CD8-positive, alpha-beta memory T cell (primary cell): ENCODE measurements at regions not wholly inside any gene's neighbourhood (a gene's known extent, or its start where the extent isn't known, plus 50 kb on each side); places are given as distances from the start of the nearest gene placed in this dataset.
A peak's percentile ranks its signal among the peaks of the same experiment; 100 is the strongest.

Source experiments
- CTCF ChIA-PET: fragments of 350-600 bp; sonication (Branson Sonifier 250); formaldehyde crosslinking; loops from one replicate; lab custom pipeline; 2021; ENCODE audit warnings: antibody characterized with exemption; lab: Charles Lee
- POLR2A ChIA-PET: fragments of 350-600 bp; sonication (Branson Sonifier 250); formaldehyde crosslinking; loops from one replicate; lab custom pipeline; 2021; ENCODE audit warnings: antibody characterized with exemption; lab: Charles Lee
- DNase-seq, 5 donors: peaks; one replicate each; pipeline versions ENCODE4 v3.0.0 to v3.0.0-alpha.2; 2020 to 2022; ENCODE audit warnings: mixed read lengths in 1 of 5
- H3K27ac ChIP-seq: one replicate; pipeline ENCODE4 v1.7.0; 2013; ENCODE audit warnings: low read depth, mild to moderate bottlenecking, low read length, moderate library complexity
- H3K27me3 ChIP-seq: 2 replicates; pipeline ENCODE4 v1.7.0; 2013; ENCODE audit warnings: low read length, mild to moderate bottlenecking; ENCODE audit not compliant: insufficient read depth, poor library complexity, severe bottlenecking
- H3K36me3 ChIP-seq: 2 replicates; pipeline ENCODE4 v1.7.0; 2013; ENCODE audit warnings: mild to moderate bottlenecking, low read length, moderate library complexity; ENCODE audit not compliant: insufficient read depth
- H3K4me1 ChIP-seq: 2 replicates; pipeline ENCODE4 v1.7.0; 2013; ENCODE audit warnings: mild to moderate bottlenecking, low read length, moderate library complexity; ENCODE audit not compliant: insufficient read depth
- H3K4me3 ChIP-seq: 2 replicates; pipeline ENCODE4 v1.7.0; 2013; ENCODE audit warnings: mild to moderate bottlenecking, low read length
- H3K9me3 ChIP-seq: 2 replicates; pipeline ENCODE4 v1.7.0; 2013; ENCODE audit warnings: mild to moderate bottlenecking, low read length
- H3K27ac Mint-ChIP-seq, 8 donors: one replicate each; pipeline ENCODE4 v1.8.0; 2020 to 2021; ENCODE audit warnings: mixed read lengths in 8 of 8, mild to moderate bottlenecking in 6 of 8, inconsistent platforms in 3 of 8, moderate library complexity in 3 of 8
- H3K27me3 Mint-ChIP-seq, 2 donors: one replicate each; pipeline ENCODE4 v1.8.0; 2020 to 2021; ENCODE audit warnings: mixed read lengths in 2 of 2, mild to moderate bottlenecking in 1 of 2, moderate library complexity in 1 of 2
- H3K36me3 Mint-ChIP-seq, 3 donors: one replicate each; pipeline ENCODE4 v1.8.0; 2020 to 2021; ENCODE audit warnings: mixed read lengths in 3 of 3, inconsistent platforms in 1 of 3, mild to moderate bottlenecking in 1 of 3
- H3K4me1 Mint-ChIP-seq, 3 donors: one replicate each; pipeline ENCODE4 v1.8.0; 2020 to 2021; ENCODE audit warnings: mixed read lengths in 3 of 3, inconsistent platforms in 1 of 3, mild to moderate bottlenecking in 1 of 3
- H3K4me3 Mint-ChIP-seq, 7 donors: one replicate each; pipeline ENCODE4 v1.8.0; 2020 to 2021; ENCODE audit warnings: mixed read lengths in 7 of 7, mild to moderate bottlenecking in 6 of 7, moderate library complexity in 4 of 7, inconsistent platforms in 2 of 7
- H3K9me3 Mint-ChIP-seq, 5 donors: one replicate each; pipeline ENCODE4 v1.8.0; 2020 to 2022; ENCODE audit warnings: mixed read lengths in 5 of 5, mild to moderate bottlenecking in 3 of 5, moderate library complexity in 2 of 5, inconsistent platforms in 1 of 5

GRCh38 chr10:8326396-8327139 lies 272.1 kb downstream of the GATA3 start:
- Mint-ChIP-seq H3K4me3 (peak overlapping the region in 5 of 7 donors; percentile 1 to 59 (median 24)), H3K27me3 (no peaks in the 10 kb centered on the region), H3K27ac (peak overlapping the region in 5 of 8 donors; percentile 5 to 83 (median 38)), H3K4me1 (peaks cover 19 to 43% (median 20%) of the 10 kb centered on the region in 3 donors), H3K9me3 (no peaks in the 10 kb centered on the region), H3K36me3 (peaks cover 0 to 3% (median 0%) of the 10 kb centered on the region in 3 donors)
- Histone ChIP-seq H3K4me1 (peaks cover 8% of the 10 kb centered on the region), H3K9me3 (no peaks in the 10 kb centered on the region), H3K4me3 (no peak overlapping the region), H3K27ac (no peak overlapping the region), H3K27me3 (no peaks in the 10 kb centered on the region), H3K36me3 (no peaks in the 10 kb centered on the region)
- CTCF ChIA-PET = no interaction called here
- POLR2A ChIA-PET = no interaction called here
- DNase-seq = no peak

DNA sequence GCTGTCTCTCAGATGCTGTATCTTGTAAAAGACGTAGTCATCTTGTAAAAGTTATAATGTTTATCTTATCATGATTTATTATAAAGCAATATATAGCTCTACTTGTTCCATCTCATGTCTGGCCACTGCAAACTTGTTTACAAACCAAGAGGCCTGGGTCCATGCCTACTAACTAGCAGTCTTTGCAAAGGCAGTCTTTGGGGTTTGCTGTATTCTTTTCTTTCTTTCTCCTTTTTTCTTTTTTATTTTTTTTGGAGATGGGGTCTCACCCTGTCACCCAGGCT lies 272.6 kb downstream of the GATA3 start:
- no peak overlapping the region for H3K4me3 Mint-ChIP-seq
- H3K9me3 ChIP-seq = no peaks in the 10 kb centered on the region
- CTCF ChIA-PET = no interaction called here
- peaks cover 0 to 3% (median 2%) of the 10 kb centered on the region in 3 donors for H3K36me3 Mint-ChIP-seq
- peaks cover 23 to 48% (median 25%) of the 10 kb centered on the region in 3 donors for H3K4me1 Mint-ChIP-seq
- H3K4me1 ChIP-seq = peaks cover 12% of the 10 kb centered on the region
- POLR2A ChIA-PET = no interaction called here
- DNase-seq = no peak
- H3K27me3 ChIP-seq = no peaks in the 10 kb centered on the region
- no peak overlapping the region for H3K27ac ChIP-seq
- peaks cover 0 to 2% (median 0%) of the 10 kb centered on the region in 5 donors for H3K9me3 Mint-ChIP-seq
- no peak overlapping the region for H3K27ac Mint-ChIP-seq
- H3K4me3 ChIP-seq = no peak overlapping the region
- H3K27me3 Mint-ChIP-seq = peaks cover 0 to 3% of the 10 kb centered on the region in 2 donors
- no peaks in the 10 kb centered on the region for H3K36me3 ChIP-seq

GRCh38 chr10:8331387-8331786 lies 276.9 kb downstream of the GATA3 start:
- H3K27ac ChIP-seq = peak overlapping the region; percentile 94
- no peaks in the 10 kb centered on the region for H3K9me3 ChIP-seq
- peak; percentile 15 to 68 (median 56) for DNase-seq
- peak overlapping the region; percentile 58 to 100 (median 96) for H3K27ac Mint-ChIP-seq
- H3K36me3 ChIP-seq = no peaks in the 10 kb centered on the region
- H3K4me1 Mint-ChIP-seq = peaks cover 41 to 66% (median 55%) of the 10 kb centered on the region in 3 donors
- ChIA-PET POLR2A (interaction anchor here (0.7 to 2.1 kb wide), 7 partner anchors 71 to 282 kb away, joined by 3 to 25 read pairs (median 5); no protein-coding TSS in a partner anchor), CTCF (interaction anchor here (1.1 to 2.1 kb wide), 10 partner anchors 8 to 272 kb away, joined by 3 to 14 read pairs (median 4); no protein-coding TSS in a partner anchor)
- H3K4me3 ChIP-seq = peak overlapping the region; percentile 83
- H3K4me1 ChIP-seq = peaks cover 18% of the 10 kb centered on the region
- peaks cover 0 to 2% (median 0%) of the 10 kb centered on the region in 3 donors for H3K36me3 Mint-ChIP-seq
- H3K4me3 Mint-ChIP-seq = peak overlapping the region; percentile 82 to 94 (median 88)
- peaks cover 0 to 2% (median 0%) of the 10 kb centered on the region in 5 donors for H3K9me3 Mint-ChIP-seq
- H3K27me3 ChIP-seq = no peaks in the 10 kb centered on the region
- peaks cover 0 to 3% of the 10 kb centered on the region in 2 donors for H3K27me3 Mint-ChIP-seq

DNA sequence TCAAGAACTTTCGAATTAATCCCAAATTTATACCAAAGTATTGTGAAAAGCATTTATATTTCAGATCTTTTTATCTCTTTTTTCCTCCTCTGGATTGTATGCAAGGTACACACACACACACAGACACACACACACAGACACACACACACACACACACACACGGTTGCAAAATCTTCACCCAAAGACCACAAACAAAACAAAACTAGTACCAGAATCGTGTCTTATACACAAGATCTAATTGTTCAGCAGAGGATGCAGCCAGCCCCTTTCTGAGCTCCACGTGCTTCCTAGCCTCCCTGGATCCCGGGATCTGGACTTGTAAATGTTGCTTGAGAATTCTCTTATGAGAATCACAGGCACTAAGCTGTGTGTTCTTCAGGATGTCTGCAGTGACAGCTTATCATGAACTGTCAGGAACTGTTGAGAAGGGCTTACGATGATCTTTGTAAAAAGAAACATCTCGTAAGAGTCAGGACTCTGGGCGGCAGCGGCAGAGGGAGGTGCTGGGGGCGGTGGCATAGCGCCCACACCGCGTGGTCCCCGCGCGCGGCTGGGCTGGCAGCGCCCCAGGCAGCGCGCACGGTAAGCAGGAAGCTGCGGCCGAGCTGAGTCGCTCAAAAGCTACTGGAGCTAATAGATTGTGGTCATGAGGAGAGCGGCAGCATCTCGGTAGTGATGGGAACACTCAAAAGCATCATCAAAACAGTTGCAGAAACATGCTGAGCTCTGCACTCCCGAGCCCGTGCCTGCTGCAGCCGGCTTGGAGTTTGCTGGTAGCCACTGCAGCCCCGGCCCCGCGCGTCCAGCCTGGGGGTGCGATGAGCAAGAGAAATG lies 277.6 kb downstream of the GATA3 start:
- Mint-ChIP-seq H3K4me1 (peaks cover 41 to 63% (median 55%) of the 10 kb centered on the region in 3 donors), H3K4me3 (peak overlapping the region; percentile 82 to 94 (median 88)), H3K36me3 (peaks cover 0 to 2% (median 0%) of the 10 kb centered on the region in 3 donors), H3K27ac (peak overlapping the region; percentile 93 to 100 (median 98)), H3K9me3 (peaks cover 0 to 2% (median 0%) of the 10 kb centered on the region in 5 donors), H3K27me3 (peaks cover 0 to 3% of the 10 kb centered on the region in 2 donors)
- POLR2A ChIA-PET = interaction anchor here (0.5 to 2.1 kb wide), 13 partner anchors 13 to 522 kb away, joined by 3 to 25 read pairs (median 4); partner anchors contain the start of gene GATA3
- peaks cover 18% of the 10 kb centered on the region for H3K4me1 ChIP-seq
- H3K36me3 ChIP-seq = no peaks in the 10 kb centered on the region
- peak; percentile 82 to 96 (median 95) for DNase-seq
- peak overlapping the region; percentile 94 for H3K27ac ChIP-seq
- H3K27me3 ChIP-seq = no peaks in the 10 kb centered on the region
- CTCF ChIA-PET = interaction anchor here (0.9 to 2.1 kb wide), 20 partner anchors 9 to 279 kb away, joined by 3 to 14 read pairs (median 4); no protein-coding TSS in a partner anchor
- H3K9me3 ChIP-seq = no peaks in the 10 kb centered on the region
- H3K4me3 ChIP-seq = peak overlapping the region; percentile 83

DNA sequence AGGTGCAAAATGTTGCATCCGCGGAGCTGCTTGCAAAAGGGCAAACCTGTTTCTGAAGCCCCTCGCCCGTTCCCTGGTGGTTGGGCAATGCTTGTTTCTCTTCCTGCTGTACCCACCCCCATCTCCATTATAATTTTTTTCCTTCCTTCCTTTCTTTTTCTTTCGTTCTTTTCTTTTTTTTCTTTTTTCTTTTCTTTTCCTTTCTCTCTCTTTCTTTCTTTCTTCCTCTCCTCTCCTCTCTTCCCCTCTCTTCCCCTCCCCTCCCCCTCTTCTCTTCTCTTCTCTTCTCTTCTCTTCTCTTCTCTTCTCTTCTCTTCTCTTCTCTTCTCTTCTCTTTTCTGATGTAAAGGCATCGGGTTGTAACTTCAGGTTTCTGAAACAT lies 278.2 kb downstream of the GATA3 start:
- POLR2A ChIA-PET = interaction anchor here (0.5 to 2.1 kb wide), 12 partner anchors 70 to 523 kb away, joined by 3 to 25 read pairs (median 4); partner anchors contain the start of gene GATA3
- CTCF ChIA-PET = interaction anchor here (0.9 to 2.1 kb wide), 20 partner anchors 9 to 282 kb away, joined by 3 to 14 read pairs (median 4); no protein-coding TSS in a partner anchor
- Mint-ChIP-seq H3K4me3 (peak overlapping the region; percentile 82 to 94 (median 88)), H3K9me3 (peaks cover 0 to 2% (median 0%) of the 10 kb centered on the region in 5 donors), H3K36me3 (peaks cover 0 to 2% (median 0%) of the 10 kb centered on the region in 3 donors), H3K27ac (peak overlapping the region; percentile 93 to 100 (median 98)), H3K27me3 (peaks cover 0 to 3% of the 10 kb centered on the region in 2 donors), H3K4me1 (peaks cover 41 to 63% (median 55%) of the 10 kb centered on the region in 3 donors)
- no peaks in the 10 kb centered on the region for H3K27me3 ChIP-seq
- peak overlapping the region; percentile 55 for H3K4me3 ChIP-seq
- no peaks in the 10 kb centered on the region for H3K9me3 ChIP-seq
- peak in 1 of 5 donors; percentile 7 for DNase-seq
- H3K36me3 ChIP-seq = no peaks in the 10 kb centered on the region
- peak overlapping the region; percentile 94 for H3K27ac ChIP-seq
- H3K4me1 ChIP-seq = peaks cover 18% of the 10 kb centered on the region

DNA sequence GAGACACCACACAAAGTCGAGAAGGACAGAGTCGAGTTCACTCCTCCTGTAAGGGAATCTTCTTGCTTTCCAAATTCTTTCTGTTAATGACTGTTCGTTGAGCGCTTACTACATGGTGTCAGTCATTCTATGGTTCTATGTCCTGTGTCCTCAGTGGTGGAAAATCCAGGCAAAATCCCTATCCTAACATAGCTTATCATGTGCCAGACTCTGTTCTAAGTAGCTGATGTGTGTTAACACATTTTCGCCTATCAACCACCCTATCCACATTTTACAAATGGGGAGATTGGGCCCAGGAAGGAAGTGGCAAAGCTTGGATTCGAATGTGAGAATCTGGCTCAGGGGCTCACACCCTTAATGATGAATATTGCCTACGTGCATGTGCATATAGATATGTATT lies 280.1 kb downstream of the GATA3 start:
- peaks cover 18% of the 10 kb centered on the region for H3K4me1 ChIP-seq
- DNase-seq = no peak
- H3K36me3 ChIP-seq = no peaks in the 10 kb centered on the region
- peak overlapping the region in 7 of 8 donors; percentile 61 to 97 (median 89) for H3K27ac Mint-ChIP-seq
- H3K27me3 ChIP-seq = no peaks in the 10 kb centered on the region
- peaks cover 38 to 61% (median 58%) of the 10 kb centered on the region in 3 donors for H3K4me1 Mint-ChIP-seq
- H3K27me3 Mint-ChIP-seq = peaks cover 0 to 3% of the 10 kb centered on the region in 2 donors
- H3K4me3 Mint-ChIP-seq = peak overlapping the region in 2 of 7 donors; percentile 16 to 29
- peaks cover 0 to 2% (median 0%) of the 10 kb centered on the region in 5 donors for H3K9me3 Mint-ChIP-seq
- peaks cover 0 to 2% (median 0%) of the 10 kb centered on the region in 3 donors for H3K36me3 Mint-ChIP-seq
- H3K4me3 ChIP-seq = no peak overlapping the region
- ChIA-PET POLR2A (no interaction called here), CTCF (interaction anchor here (1.2 kb wide), 1 partner anchor 68 kb away, joined by 3 read pairs; no protein-coding TSS in a partner anchor)
- H3K9me3 ChIP-seq = no peaks in the 10 kb centered on the region
- no peak overlapping the region for H3K27ac ChIP-seq

- Mint-ChIP-seq H3K27me3 (peaks cover 0 to 3% of the 10 kb centered on the region in 2 donors), H3K4me3 (peak overlapping the region in 1 of 7 donors; percentile 42), H3K4me1 (peaks cover 23 to 42% (median 37%) of the 10 kb centered on the region in 3 donors), H3K27ac (peak overlapping the region in 3 of 8 donors; percentile 12 to 74 (median 52)), H3K36me3 (peaks cover 0 to 3% (median 2%) of the 10 kb centered on the region in 3 donors), H3K9me3 (peaks cover 0 to 2% (median 0%) of the 10 kb centered on the region in 5 donors)
- H3K27me3 ChIP-seq = no peaks in the 10 kb centered on the region
- no peaks in the 10 kb centered on the region for H3K9me3 ChIP-seq
- POLR2A ChIA-PET = interaction anchor here (0.6 kb wide), 1 partner anchor 67 kb away, joined by 3 read pairs; no protein-coding TSS in a partner anchor
- H3K4me3 ChIP-seq = no peak overlapping the region
- H3K36me3 ChIP-seq = no peaks in the 10 kb centered on the region
- no peak overlapping the region for H3K27ac ChIP-seq
- no peak for DNase-seq
- H3K4me1 ChIP-seq = peaks cover 8% of the 10 kb centered on the region
- CTCF ChIA-PET = no interaction called here
Measured at GRCh38 chr10:8336629-8337331, 282.3 kb downstream of the GATA3 start.
